DOHH2 (cell line): ENCODE measurements at regions not wholly inside any gene's neighbourhood (a gene's known extent, or its start where the extent isn't known, plus 50 kb on each side); places are given as distances from the start of the nearest gene placed in this dataset.

Source experiments
- CTCF ChIP-seq: fragments of 200-600 bp; sonication (generic); IDR thresholded peaks from one replicate; pipeline ENCODE4 v1.5.1; 2014; ENCODE audit warnings: antibody characterized with exemption, mild to moderate bottlenecking, low read depth, low read length; ENCODE audit not compliant: poor library complexity, severe bottlenecking
- EZH2phosphoT487 ChIP-seq: fragments of 200-600 bp; sonication (generic); IDR thresholded peaks from 2 replicates; pipeline ENCODE4 v1.6.1; 2017; ENCODE audit warnings: borderline replicate concordance, mild to moderate bottlenecking, antibody characterized with exemption, low read length, moderate library complexity, mixed read lengths

- TF ChIP-seq CTCF (no peak), EZH2phosphoT487 (no peak)
These were observed 642.6 kb upstream of the HS3ST1 start for GRCh38 chr4:12071316-12071715.
